ENCODE measurements at regions not wholly inside any gene's neighbourhood (a gene's known extent, or its start where the extent isn't known, plus 50 kb on each side); places are given as distances from the start of the nearest gene placed in this dataset.

GRCh38 chr1:232524056-232524455, 105.9 kb downstream of the SIPA1L2 start:
- no peak for TF ChIP-seq CTCF (IDR thresholded peaks at IDR 0.05)
- TF ChIP-seq POLR2A (IDR thresholded peaks at IDR 0.05): no peak

Data from Peyer's patch (tissue), 4 donors.